Endodermal cell (in vitro differentiated cells): ENCODE measurements at regions not wholly inside any gene's neighbourhood (a gene's known extent, or its start where the extent isn't known, plus 50 kb on each side); places are given as distances from the start of the nearest gene placed in this dataset.
"Not testable (repeated sequence)": the region's sequence is repeated elsewhere in the genome, so short reads cannot be mapped to it uniquely, and the experiment has no call there.

ENCODE experiments used
- DNase-seq: peaks from one replicate; pipeline ENCODE4 v3.0.0-alpha.2; 2017
- H3K27ac ChIP-seq: 2 replicates; pipeline ENCODE4 v1.5.1; 2013; ENCODE audit warnings: mild to moderate bottlenecking, low read depth, low read length, moderate library complexity
- H3K27me3 ChIP-seq: 2 replicates; pipeline ENCODE4 v1.6.1; 2013; ENCODE audit warnings: mild to moderate bottlenecking, low read length, moderate library complexity; ENCODE audit not compliant: insufficient read depth, control insufficient read depth, poor library complexity, severe bottlenecking
- H3K36me3 ChIP-seq: 2 replicates; pipeline ENCODE4 v1.7.0; 2013; ENCODE audit warnings: mild to moderate bottlenecking, low read length, moderate library complexity; ENCODE audit not compliant: control insufficient read depth, insufficient read depth
- H3K4me1 ChIP-seq: one replicate; pipeline ENCODE4 v1.7.0; 2013; ENCODE audit warnings: low read length; ENCODE audit not compliant: control insufficient read depth, insufficient read depth
- H3K4me3 ChIP-seq: 2 replicates; pipeline ENCODE4 v1.5.1; 2013; ENCODE audit warnings: mild to moderate bottlenecking, low read length, moderate library complexity
- H3K9ac ChIP-seq: 2 replicates; pipeline ENCODE4 v1.6.1; 2013; ENCODE audit warnings: mild to moderate bottlenecking, low read length, moderate library complexity; ENCODE audit not compliant: poor library complexity, severe bottlenecking; ENCODE audit errors: extremely low read depth
- H3K9me3 ChIP-seq: 2 replicates; pipeline ENCODE4 v1.6.1; 2013; ENCODE audit warnings: mild to moderate bottlenecking, low read length, moderate library complexity; ENCODE audit not compliant: control insufficient read depth
- H3K27ac Mint-ChIP-seq: 2 replicates; pipeline ENCODE4 v1.8.0; 2020; ENCODE audit warnings: mixed read lengths
- H3K27me3 Mint-ChIP-seq: 2 replicates; pipeline ENCODE4 v1.8.0; 2021; ENCODE audit warnings: mild to moderate bottlenecking, mixed read lengths; ENCODE audit not compliant: insufficient read depth
- H3K36me3 Mint-ChIP-seq: 2 replicates; pipeline ENCODE4 v1.8.0; 2020; ENCODE audit warnings: low read depth, mixed read lengths
- H3K4me1 Mint-ChIP-seq: 2 replicates; pipeline ENCODE4 v1.8.0; 2020; ENCODE audit warnings: mixed read lengths
- H3K4me3 Mint-ChIP-seq: 2 replicates; pipeline ENCODE4 v1.8.0; 2020; ENCODE audit warnings: mild to moderate bottlenecking, moderate library complexity, mixed read lengths
- H3K9me3 Mint-ChIP-seq: 2 replicates; pipeline ENCODE4 v1.8.0; 2020; ENCODE audit warnings: mild to moderate bottlenecking, mixed read lengths
- WGBS, 2 experiments: methylation state at CpG; one replicate each; pipeline versions ENCODE4 v1.1.5 to v1.1.7; 2013; ENCODE audit warnings: missing lambda C conversion rate in 2 of 2, mixed read lengths in 1 of 2; ENCODE audit not compliant: insufficient coverage in 1 of 2, insufficient read length in 1 of 2; 5-methylcytosine and 5-hydroxymethylcytosine counted together
- TF ChIP-seq, protein P1 (sequence below): fragments of 200-600 bp; sonication (generic); conservative IDR thresholded peaks from 2 replicates; pipeline ENCODE4 v1.5.0; 2021; ENCODE audit warnings: antibody characterized with exemption, mild to moderate bottlenecking

DNA sequence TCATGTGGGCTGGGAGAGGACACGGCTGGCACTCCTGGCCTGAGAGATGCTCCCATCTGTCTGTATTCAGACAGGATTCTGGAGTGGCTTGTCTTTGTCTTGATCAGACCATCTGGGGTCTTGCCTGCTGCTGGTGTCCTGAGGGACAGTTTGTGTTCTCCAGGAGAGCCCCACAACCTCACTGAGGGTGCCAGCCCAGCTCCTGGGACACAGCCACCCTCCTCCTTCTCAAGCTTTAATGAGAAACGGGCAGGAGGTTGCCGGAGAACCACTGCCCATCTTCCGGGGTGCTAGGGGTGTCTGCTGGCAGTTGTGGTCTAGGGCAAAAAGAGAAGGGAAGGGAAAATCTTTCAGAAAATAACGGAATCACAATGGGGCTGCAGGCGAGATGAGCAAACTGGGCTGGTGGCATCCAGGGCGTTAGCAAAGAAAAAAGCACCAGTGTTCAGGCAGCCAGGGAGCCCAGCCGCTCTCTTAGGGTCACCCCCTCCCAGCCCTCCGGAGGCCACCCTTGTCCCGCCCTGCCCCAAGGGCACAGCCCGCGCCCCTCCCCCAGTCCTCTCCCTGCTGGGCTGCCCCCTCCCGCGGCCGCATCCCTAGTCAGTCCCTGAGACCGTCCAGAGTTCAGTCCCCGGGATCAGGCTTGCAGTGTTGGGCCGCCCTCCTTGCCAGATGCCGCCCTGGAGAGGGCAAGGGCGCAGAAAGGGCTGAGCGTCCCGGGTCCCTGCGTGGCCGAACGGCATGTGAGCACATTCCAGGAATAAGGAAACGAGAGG, 824.7 kb downstream of the KCNJ18 start:
- Histone ChIP-seq H3K9ac (no peak overlapping the region), H3K27ac (no peak overlapping the region), H3K4me1 (no peaks in the 10 kb centered on the region), H3K27me3 (no peaks in the 10 kb centered on the region), H3K9me3 (peaks cover 14% of the 10 kb centered on the region), H3K4me3 (no peak overlapping the region), H3K36me3 (no peaks in the 10 kb centered on the region)
- Mint-ChIP-seq H3K9me3 (peaks cover 57% of the 10 kb centered on the region), H3K4me3 (no peak overlapping the region), H3K27me3 (no peaks in the 10 kb centered on the region), H3K36me3 (no peaks in the 10 kb centered on the region), H3K4me1 (no peaks in the 10 kb centered on the region), H3K27ac (no peak overlapping the region)
- TF ChIP-seq, protein P1, sequence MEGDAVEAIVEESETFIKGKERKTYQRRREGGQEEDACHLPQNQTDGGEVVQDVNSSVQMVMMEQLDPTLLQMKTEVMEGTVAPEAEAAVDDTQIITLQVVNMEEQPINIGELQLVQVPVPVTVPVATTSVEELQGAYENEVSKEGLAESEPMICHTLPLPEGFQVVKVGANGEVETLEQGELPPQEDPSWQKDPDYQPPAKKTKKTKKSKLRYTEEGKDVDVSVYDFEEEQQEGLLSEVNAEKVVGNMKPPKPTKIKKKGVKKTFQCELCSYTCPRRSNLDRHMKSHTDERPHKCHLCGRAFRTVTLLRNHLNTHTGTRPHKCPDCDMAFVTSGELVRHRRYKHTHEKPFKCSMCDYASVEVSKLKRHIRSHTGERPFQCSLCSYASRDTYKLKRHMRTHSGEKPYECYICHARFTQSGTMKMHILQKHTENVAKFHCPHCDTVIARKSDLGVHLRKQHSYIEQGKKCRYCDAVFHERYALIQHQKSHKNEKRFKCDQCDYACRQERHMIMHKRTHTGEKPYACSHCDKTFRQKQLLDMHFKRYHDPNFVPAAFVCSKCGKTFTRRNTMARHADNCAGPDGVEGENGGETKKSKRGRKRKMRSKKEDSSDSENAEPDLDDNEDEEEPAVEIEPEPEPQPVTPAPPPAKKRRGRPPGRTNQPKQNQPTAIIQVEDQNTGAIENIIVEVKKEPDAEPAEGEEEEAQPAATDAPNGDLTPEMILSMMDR: no peak
- no peak for DNase-seq
- WGBS, 2 experiments: 85 to 92% methylated on average over 13 to 26 of the region's 26 CpGs

DNA sequence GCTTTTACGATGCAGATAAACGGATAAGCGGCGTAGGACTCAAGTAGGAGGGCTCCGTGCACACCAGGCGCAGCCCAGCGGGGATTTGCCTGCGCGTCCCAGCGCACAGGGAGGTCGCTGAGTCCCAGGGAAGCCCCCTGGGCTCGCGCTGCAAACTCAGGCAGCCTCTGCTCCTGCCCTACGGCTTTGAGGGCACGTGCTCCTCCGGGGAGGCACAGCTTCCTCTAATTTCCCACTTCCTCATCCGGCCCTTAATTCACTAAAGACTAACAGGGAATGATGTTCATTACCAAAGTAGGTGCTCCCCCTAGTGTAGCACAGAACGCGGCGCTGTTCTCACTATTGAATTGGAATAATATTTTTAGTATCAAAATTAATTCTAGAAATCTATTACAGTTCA, 825.4 kb downstream of the KCNJ18 start:
- H3K9me3 Mint-ChIP-seq: peaks cover 50% of the 10 kb centered on the region
- Histone ChIP-seq H3K4me1 (no peaks in the 10 kb centered on the region), H3K36me3 (no peaks in the 10 kb centered on the region), H3K9me3 (peaks cover 14% of the 10 kb centered on the region), H3K4me3 (no peak overlapping the region), H3K27ac (no peak overlapping the region), H3K27me3 (no peaks in the 10 kb centered on the region), H3K9ac (no peak overlapping the region)
- DNase-seq: no peak
- TF ChIP-seq, protein P1: no peak
- no peak overlapping the region for H3K4me3 Mint-ChIP-seq
- H3K4me1 Mint-ChIP-seq: no peaks in the 10 kb centered on the region
- H3K36me3 Mint-ChIP-seq: no peaks in the 10 kb centered on the region
- WGBS, 2 experiments: 85 to 89% methylated on average over 13 to 20 of the region's 20 CpGs
- H3K27ac Mint-ChIP-seq: no peak overlapping the region
- no peaks in the 10 kb centered on the region for H3K27me3 Mint-ChIP-seq

DNA sequence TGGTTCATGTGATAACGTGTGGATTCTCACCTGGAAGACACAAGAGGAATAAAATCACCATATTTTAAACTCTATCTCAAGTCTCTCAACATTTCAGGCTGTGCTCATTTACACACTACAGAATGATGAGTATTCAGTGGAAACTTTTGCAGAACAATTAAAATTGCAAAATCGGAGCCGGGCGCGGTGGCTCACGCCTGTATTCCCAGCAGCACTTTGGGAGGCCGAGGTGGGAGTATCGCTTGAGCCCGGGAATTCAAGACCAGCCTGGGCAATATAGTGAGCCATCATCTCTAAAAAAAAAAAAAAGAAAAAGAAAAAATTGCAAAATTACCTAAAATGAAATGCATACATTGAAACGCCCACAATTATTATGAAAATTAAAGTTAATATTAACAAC, 825.9 kb downstream of the KCNJ18 start:
- no peak for DNase-seq
- H3K9ac ChIP-seq: no peak overlapping the region
- H3K4me1 ChIP-seq: no peaks in the 10 kb centered on the region
- Mint-ChIP-seq H3K27me3 (no peaks in the 10 kb centered on the region), H3K4me3 (no peak overlapping the region), H3K4me1 (no peaks in the 10 kb centered on the region), H3K27ac (no peak overlapping the region), H3K36me3 (no peaks in the 10 kb centered on the region), H3K9me3 (peaks cover 46% of the 10 kb centered on the region)
- H3K27ac ChIP-seq: no peak overlapping the region
- H3K4me3 ChIP-seq: no peak overlapping the region
- WGBS, 2 experiments: 84 to 88% methylated on average over 6 to 9 of the region's 10 CpGs
- H3K27me3 ChIP-seq: no peaks in the 10 kb centered on the region
- H3K9me3 ChIP-seq: peaks cover 14% of the 10 kb centered on the region
- TF ChIP-seq, protein P1: no peak
- no peaks in the 10 kb centered on the region for H3K36me3 ChIP-seq

DNA sequence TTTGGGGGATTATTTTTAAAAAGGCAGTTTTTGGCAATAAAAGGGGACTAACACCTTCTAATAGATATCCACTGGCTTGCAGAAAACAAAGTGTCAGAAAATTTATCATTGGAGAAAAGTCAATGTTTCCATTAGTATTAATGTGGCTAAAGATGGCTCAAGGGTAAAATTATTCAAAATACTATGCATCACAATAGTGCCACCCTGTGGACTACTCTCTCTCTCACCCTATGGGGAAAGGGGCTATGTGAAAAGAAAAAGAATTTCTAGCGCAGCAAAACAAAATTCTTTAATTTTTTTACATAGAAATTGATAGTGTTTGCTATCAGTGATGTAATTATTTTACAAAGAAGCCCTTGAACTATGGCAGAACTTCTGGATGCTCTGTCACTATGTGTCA, 856.5 kb downstream of the KCNJ18 start:
- not testable (repeated sequence) for H3K36me3 Mint-ChIP-seq, H3K27me3 ChIP-seq, H3K27ac ChIP-seq, H3K36me3 ChIP-seq, H3K4me1 Mint-ChIP-seq, H3K27ac Mint-ChIP-seq, DNase-seq, H3K4me3 Mint-ChIP-seq, H3K27me3 Mint-ChIP-seq, H3K4me3 ChIP-seq, H3K4me1 ChIP-seq, H3K9ac ChIP-seq
- H3K9me3 ChIP-seq: peaks cover 25% of the 10 kb centered on the region
- WGBS, 2 experiments: no CpG with 5 or more reads among the region's 1 CpG
- peaks cover 26% of the 10 kb centered on the region for H3K9me3 Mint-ChIP-seq

DNA sequence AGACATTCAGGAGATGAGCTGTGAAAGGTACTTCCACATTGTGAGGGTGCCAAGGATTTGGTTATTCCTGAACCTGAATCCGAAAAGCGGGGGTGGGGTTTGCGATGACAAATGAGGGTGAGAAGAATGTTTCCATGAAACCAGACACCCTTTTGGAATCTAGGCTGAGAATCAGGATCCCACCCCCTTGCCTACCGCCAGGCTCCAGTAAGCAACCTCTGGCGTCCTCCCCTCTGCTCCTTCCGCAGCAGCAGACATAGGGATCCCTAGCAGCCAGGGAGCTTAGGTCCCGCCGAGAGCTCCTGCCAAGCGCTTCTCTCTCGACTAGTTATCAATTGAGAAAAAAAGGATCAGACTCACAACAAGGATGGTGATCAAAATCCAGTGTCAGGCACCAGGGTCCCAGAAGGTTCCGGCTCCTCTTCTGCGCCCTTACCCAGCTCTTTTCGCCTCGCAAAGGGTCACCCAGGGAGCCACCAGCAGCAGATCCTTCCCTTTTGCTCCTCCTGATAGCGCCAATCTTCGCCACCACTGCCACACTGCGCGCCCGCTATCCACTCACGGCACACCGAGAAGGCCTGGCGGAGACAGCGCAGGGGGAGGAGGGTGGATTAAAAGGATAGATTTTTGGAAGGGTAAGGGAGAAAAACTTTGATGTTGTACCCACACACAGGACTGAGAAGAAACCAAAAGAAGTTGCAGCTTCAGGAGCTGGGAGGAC, 859.5 kb downstream of the KCNJ18 start:
- H3K4me1 Mint-ChIP-seq: not testable (repeated sequence)
- WGBS, 2 experiments: 86 to 90% methylated on average over 12 to 23 of the region's 23 CpGs

More for the DNA sequence above, 859.5 kb downstream of the KCNJ18 start:
- not testable (repeated sequence) for H3K27me3 Mint-ChIP-seq, H3K36me3 Mint-ChIP-seq, H3K4me3 ChIP-seq, H3K27ac ChIP-seq, H3K36me3 ChIP-seq, H3K9ac ChIP-seq, H3K9me3 ChIP-seq, H3K4me1 ChIP-seq, DNase-seq, H3K4me3 Mint-ChIP-seq, H3K27ac Mint-ChIP-seq, H3K27me3 ChIP-seq
- H3K9me3 Mint-ChIP-seq: peaks cover 30% of the 10 kb centered on the region
